ENCODE measurements at regions not wholly inside any gene's neighbourhood (a gene's known extent, or its start where the extent isn't known, plus 50 kb on each side); places are given as distances from the start of the nearest gene placed in this dataset.
A peak's percentile ranks its signal among the peaks of the same experiment; 100 is the strongest.

DNA sequence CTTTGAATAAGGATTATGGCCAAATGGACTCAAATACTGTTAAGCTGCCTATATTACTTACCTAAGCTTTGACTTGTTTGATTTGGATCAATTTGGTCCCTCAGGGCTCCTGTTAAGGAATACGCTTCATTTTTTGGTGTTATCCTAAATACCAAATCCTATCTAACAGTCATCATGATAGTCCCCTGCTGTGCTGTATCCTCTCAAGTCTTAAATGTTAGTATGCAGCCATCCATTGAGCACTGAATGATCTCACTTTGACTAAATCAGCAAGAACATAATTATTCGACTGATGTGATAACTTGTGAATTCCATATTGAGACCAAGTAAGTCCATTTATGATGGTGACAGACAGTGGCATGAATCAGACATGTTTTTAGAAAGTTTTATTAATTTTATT, 53.1 kb upstream of the ATF3 start:
- Mint-ChIP-seq H3K27ac (no peak overlapping the region), H3K4me1 (ENCODE audit: low read depth) (peaks cover 9% of the 10 kb centered on the region), H3K9me3 (peaks cover 3% of the 10 kb centered on the region), H3K36me3 (ENCODE audit: low read depth) (peaks cover 4% of the 10 kb centered on the region), H3K4me3 (ENCODE audit: low read depth) (no peak overlapping the region), H3K27me3 (ENCODE audit: low read depth) (peaks cover 54% of the 10 kb centered on the region)
- DNase-seq (ENCODE audit: low spot score): no peak
- intact Hi-C loops (cut with micrococcal nuclease): no loop called here

GRCh38 chr1:212556822-212557549, 51.6 kb upstream of the ATF3 start:
- peaks cover 4% of the 10 kb centered on the region for H3K36me3 Mint-ChIP-seq (ENCODE audit: low read depth)
- intact Hi-C loops (cut with micrococcal nuclease): no loop called here
- no peak overlapping the region for H3K4me3 Mint-ChIP-seq (ENCODE audit: low read depth)
- H3K4me1 Mint-ChIP-seq (ENCODE audit: low read depth): peaks cover 9% of the 10 kb centered on the region
- H3K9me3 Mint-ChIP-seq: peaks cover 3% of the 10 kb centered on the region
- no peak overlapping the region for H3K27ac Mint-ChIP-seq
- DNase-seq (ENCODE audit: low spot score): no peak
- peaks cover 45% of the 10 kb centered on the region for H3K27me3 Mint-ChIP-seq (ENCODE audit: low read depth)

GRCh38 chr1:212557739-212558692, 50.5 kb upstream of the ATF3 start:
- DNase-seq (ENCODE audit: low spot score): no peak
- Mint-ChIP-seq H3K36me3 (ENCODE audit: low read depth) (peaks cover 4% of the 10 kb centered on the region), H3K4me1 (ENCODE audit: low read depth) (peaks cover 9% of the 10 kb centered on the region), H3K27ac (peak overlapping the region; percentile 22), H3K4me3 (ENCODE audit: low read depth) (peak overlapping the region; percentile 66), H3K9me3 (peaks cover 3% of the 10 kb centered on the region), H3K27me3 (ENCODE audit: low read depth) (peaks cover 39% of the 10 kb centered on the region)
- intact Hi-C loops (cut with micrococcal nuclease): no loop called here

GRCh38 chr1:212558693-212559480, 49.7 kb upstream of the ATF3 start:
- intact Hi-C loops (cut with micrococcal nuclease): loop anchor here (1.0 kb wide), 2 partner anchors 8 to 49 kb away; partner anchors contain the start of gene ATF3
- peaks cover 33% of the 10 kb centered on the region for H3K27me3 Mint-ChIP-seq (ENCODE audit: low read depth)
- peaks cover 9% of the 10 kb centered on the region for H3K4me1 Mint-ChIP-seq (ENCODE audit: low read depth)
- H3K27ac Mint-ChIP-seq: peak overlapping the region; percentile 89
- peak; percentile 86 for DNase-seq (ENCODE audit: low spot score)
- peak overlapping the region; percentile 66 for H3K4me3 Mint-ChIP-seq (ENCODE audit: low read depth)
- H3K36me3 Mint-ChIP-seq (ENCODE audit: low read depth): peaks cover 4% of the 10 kb centered on the region
- H3K9me3 Mint-ChIP-seq: peaks cover 3% of the 10 kb centered on the region
